Fibroblast of lung (primary cell): ENCODE measurements at regions not wholly inside any gene's neighbourhood (a gene's known extent, or its start where the extent isn't known, plus 50 kb on each side); places are given as distances from the start of the nearest gene placed in this dataset.

Experiments used
- DNase-seq, 2 donors: peaks; one replicate each; pipeline versions ENCODE4 v3.0.0 to v3.0.0-alpha.2; 2010; ENCODE audit warnings: low read depth in 2 of 2
- H2AFZ ChIP-seq: 2 replicates; pipeline ENCODE4 v1.5.1; 2012; ENCODE audit warnings: low read length, control low read depth, inconsistent platforms
- H3K27ac ChIP-seq: 2 replicates; pipeline ENCODE4 v1.5.1; 2011; ENCODE audit warnings: low read length, control low read depth; ENCODE audit not compliant: insufficient read depth
- H3K27me3 ChIP-seq: 2 replicates; pipeline ENCODE4 v1.5.1; 2011; ENCODE audit warnings: mild to moderate bottlenecking, low read length; ENCODE audit not compliant: control insufficient read depth, insufficient read depth
- H3K36me3 ChIP-seq: 2 replicates; pipeline ENCODE4 v1.5.1; 2011; ENCODE audit warnings: low read length; ENCODE audit not compliant: control insufficient read depth, insufficient read depth
- H3K4me1 ChIP-seq: 2 replicates; pipeline ENCODE4 v1.5.1; 2011; ENCODE audit warnings: low read length; ENCODE audit not compliant: control insufficient read depth, insufficient read depth; ENCODE audit errors: extremely low read depth
- H3K4me2 ChIP-seq: 2 replicates; pipeline ENCODE4 v1.5.1; 2011; ENCODE audit warnings: low read length, control low read depth; ENCODE audit not compliant: insufficient read depth; ENCODE audit errors: extremely low read depth
- H3K4me3 ChIP-seq, 4 experiments: fragments of 200-600 bp in 1 of 4; sonication (generic) in 1 of 4; replicated peaks in 1 of 4; 2 replicates each; pipeline ENCODE4 v1.5.1; 2011 to 2016; ENCODE audit warnings: low read length in 4 of 4, low read depth in 3 of 4, mild to moderate bottlenecking in 3 of 4, control low read depth in 2 of 4, inconsistent platforms in 1 of 4, mixed read lengths in 1 of 4; ENCODE audit not compliant: insufficient read depth in 1 of 4; ENCODE audit errors: control extremely low read depth in 1 of 4
- H3K79me2 ChIP-seq: 2 replicates; pipeline ENCODE4 v1.5.1; 2012; ENCODE audit warnings: mild to moderate bottlenecking, low read length, inconsistent platforms; ENCODE audit not compliant: control insufficient read depth, insufficient read depth
- H3K9ac ChIP-seq: 2 replicates; pipeline ENCODE4 v1.5.1; 2011; ENCODE audit warnings: mild to moderate bottlenecking, low read length, control low read depth; ENCODE audit not compliant: insufficient read depth
- H3K9me3 ChIP-seq: 2 replicates; pipeline ENCODE4 v1.5.1; 2012; ENCODE audit warnings: low read depth, low read length; ENCODE audit not compliant: control insufficient read depth, insufficient read depth
- H4K20me1 ChIP-seq: 2 replicates; pipeline ENCODE4 v1.5.1; 2011; ENCODE audit warnings: low read length; ENCODE audit not compliant: control insufficient read depth, insufficient read depth; ENCODE audit errors: extremely low read depth
- EZH2 ChIP-seq: IDR thresholded peaks from 2 replicates; pipeline ENCODE4 v1.5.1; 2012; ENCODE audit warnings: low read length, control low read depth, mild to moderate bottlenecking; ENCODE audit errors: missing control alignments
- TF ChIP-seq, protein P1 (sequence below), 2 donors: IDR thresholded peaks in 1 of 2; conservative IDR thresholded peaks in 1 of 2; 1 replicate in 1 of 2; 2 replicates in 1 of 2; pipeline ENCODE4 v1.5.1; 2011 to 2012; ENCODE audit warnings: low read length in 2 of 2, control low read depth in 1 of 2, inconsistent platforms in 1 of 2, low read depth in 1 of 2, mild to moderate bottlenecking in 1 of 2

DNA sequence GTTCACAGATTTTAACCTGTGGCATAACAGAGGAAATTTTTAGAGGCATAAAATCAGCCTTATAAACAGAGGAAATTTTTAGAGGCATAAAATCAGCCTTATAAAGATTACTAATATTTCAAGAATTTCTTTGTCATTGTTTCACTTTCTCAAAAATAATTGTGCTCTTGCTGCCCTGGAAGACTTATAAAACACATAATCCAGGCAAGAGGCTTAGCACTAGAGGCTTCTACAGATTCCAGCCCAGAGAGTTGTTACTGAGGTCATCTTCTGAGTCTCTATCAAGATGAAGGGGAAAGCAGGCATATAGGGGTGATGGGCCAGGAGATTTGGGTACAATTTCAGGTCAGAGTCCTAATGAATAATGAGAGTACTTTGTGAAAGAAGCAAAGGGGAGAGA lies 85.7 kb downstream of the RFPL4B start:
- TF ChIP-seq, protein P1, sequence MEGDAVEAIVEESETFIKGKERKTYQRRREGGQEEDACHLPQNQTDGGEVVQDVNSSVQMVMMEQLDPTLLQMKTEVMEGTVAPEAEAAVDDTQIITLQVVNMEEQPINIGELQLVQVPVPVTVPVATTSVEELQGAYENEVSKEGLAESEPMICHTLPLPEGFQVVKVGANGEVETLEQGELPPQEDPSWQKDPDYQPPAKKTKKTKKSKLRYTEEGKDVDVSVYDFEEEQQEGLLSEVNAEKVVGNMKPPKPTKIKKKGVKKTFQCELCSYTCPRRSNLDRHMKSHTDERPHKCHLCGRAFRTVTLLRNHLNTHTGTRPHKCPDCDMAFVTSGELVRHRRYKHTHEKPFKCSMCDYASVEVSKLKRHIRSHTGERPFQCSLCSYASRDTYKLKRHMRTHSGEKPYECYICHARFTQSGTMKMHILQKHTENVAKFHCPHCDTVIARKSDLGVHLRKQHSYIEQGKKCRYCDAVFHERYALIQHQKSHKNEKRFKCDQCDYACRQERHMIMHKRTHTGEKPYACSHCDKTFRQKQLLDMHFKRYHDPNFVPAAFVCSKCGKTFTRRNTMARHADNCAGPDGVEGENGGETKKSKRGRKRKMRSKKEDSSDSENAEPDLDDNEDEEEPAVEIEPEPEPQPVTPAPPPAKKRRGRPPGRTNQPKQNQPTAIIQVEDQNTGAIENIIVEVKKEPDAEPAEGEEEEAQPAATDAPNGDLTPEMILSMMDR (conservative IDR thresholded peaks at IDR 0.05 in 1 of 2, IDR thresholded peaks at IDR 0.05 in 1 of 2; ENCODE audit: low read depth in 1 of 2, low read length in 2 of 2) = no peak
- TF ChIP-seq EZH2 = no peak
- no peaks in the 10 kb centered on the region for H3K36me3 ChIP-seq
- H3K9ac ChIP-seq = no peak overlapping the region
- H2AFZ ChIP-seq = no peak overlapping the region
- H3K4me3 ChIP-seq = no peak overlapping the region
- H3K27ac ChIP-seq = no peak overlapping the region
- H3K27me3 ChIP-seq = no peaks in the 10 kb centered on the region
- H3K9me3 ChIP-seq = no peaks in the 10 kb centered on the region
- H3K4me1 ChIP-seq = no peaks in the 10 kb centered on the region
- no peaks in the 10 kb centered on the region for H4K20me1 ChIP-seq
- no peak for DNase-seq
- H3K79me2 ChIP-seq = no peaks in the 10 kb centered on the region
- H3K4me2 ChIP-seq = no peak overlapping the region

DNA sequence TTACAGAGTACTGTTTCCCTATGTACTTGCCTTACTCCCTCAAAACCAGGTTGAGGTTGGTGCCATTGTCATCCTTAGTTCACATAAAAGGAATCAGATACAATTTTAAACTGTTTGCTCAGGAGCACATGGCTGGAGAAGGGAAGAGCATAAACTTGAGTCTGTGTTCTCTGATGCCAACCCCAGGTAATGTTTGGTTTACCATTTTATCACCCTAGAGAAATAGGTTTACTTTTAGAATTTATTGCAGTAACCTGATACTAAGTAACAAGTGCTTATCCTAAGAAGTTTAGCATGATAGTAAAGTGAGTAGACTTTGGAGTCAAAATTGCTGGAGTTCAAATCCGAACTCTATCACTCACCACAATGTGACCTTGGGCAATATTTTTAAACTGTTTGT lies 86.3 kb downstream of the RFPL4B start:
- Histone ChIP-seq H3K36me3 (no peaks in the 10 kb centered on the region), H3K4me3 (no peak overlapping the region), H2AFZ (no peak overlapping the region), H3K9ac (no peak overlapping the region), H3K27me3 (no peaks in the 10 kb centered on the region), H3K9me3 (no peaks in the 10 kb centered on the region), H4K20me1 (no peaks in the 10 kb centered on the region), H3K79me2 (no peaks in the 10 kb centered on the region), H3K4me1 (no peaks in the 10 kb centered on the region), H3K4me2 (no peak overlapping the region), H3K27ac (no peak overlapping the region)
- DNase-seq = no peak
- TF ChIP-seq EZH2 = no peak
- TF ChIP-seq, protein P1 (conservative IDR thresholded peaks at IDR 0.05 in 1 of 2, IDR thresholded peaks at IDR 0.05 in 1 of 2; ENCODE audit: low read depth in 1 of 2, low read length in 2 of 2) = no peak

DNA sequence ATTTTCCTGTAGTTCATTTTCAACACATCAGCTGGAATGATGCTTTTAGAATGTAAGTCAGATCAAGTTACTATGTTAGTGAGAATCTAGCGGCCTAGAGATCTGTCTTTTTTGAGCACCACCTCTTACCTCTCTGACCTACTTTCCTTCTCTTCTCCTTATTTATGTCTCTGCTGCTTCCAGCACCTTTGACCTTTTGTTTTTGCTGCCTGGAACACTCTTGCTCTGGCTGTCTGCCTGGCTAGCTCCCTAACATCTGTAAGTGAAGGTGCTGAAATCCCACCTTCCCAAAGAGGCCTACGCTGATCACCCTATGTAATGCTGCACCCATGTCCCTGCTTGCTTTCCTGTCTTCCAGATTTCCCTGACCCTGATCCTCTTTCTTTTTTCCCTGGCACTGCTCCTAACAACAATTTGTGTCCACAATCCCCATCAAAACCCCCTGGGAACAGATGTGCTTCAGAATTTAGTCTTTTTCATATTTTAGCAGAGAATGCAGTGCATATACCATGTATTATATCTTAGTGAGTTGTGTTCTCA lies 87.8 kb downstream of the RFPL4B start:
- Histone ChIP-seq H3K9ac (no peak overlapping the region), H3K27ac (no peak overlapping the region), H3K36me3 (no peaks in the 10 kb centered on the region), H3K4me1 (no peaks in the 10 kb centered on the region), H3K79me2 (no peaks in the 10 kb centered on the region), H3K27me3 (no peaks in the 10 kb centered on the region), H2AFZ (no peak overlapping the region), H3K4me3 (no peak overlapping the region), H3K9me3 (no peaks in the 10 kb centered on the region), H3K4me2 (no peak overlapping the region), H4K20me1 (no peaks in the 10 kb centered on the region)
- DNase-seq = no peak
- TF ChIP-seq, protein P1 (conservative IDR thresholded peaks at IDR 0.05 in 1 of 2, IDR thresholded peaks at IDR 0.05 in 1 of 2; ENCODE audit: low read depth in 1 of 2, low read length in 2 of 2) = no peak
- TF ChIP-seq EZH2 = no peak
